Esophagus mucosa (tissue), 1 donor: ENCODE measurements at regions not wholly inside any gene's neighbourhood (a gene's known extent, or its start where the extent isn't known, plus 50 kb on each side); places are given as distances from the start of the nearest gene placed in this dataset.
"Not testable (repeated sequence)": the region's sequence is repeated elsewhere in the genome, so short reads cannot be mapped to it uniquely, and the experiment has no call there.

Experiments used
- ATAC-seq: fragments of 200-7000 bp; cut with Tn5 transposase; one replicate; pipeline ENCODE4 v1.9.1; 2020
- donor health status: DM: yes; HTN: yes; CAD: no.

GRCh38 chr13:33634546-33634982 is 183.4 kb upstream of the RFC3 start:
- ATAC-seq, result peak; percentile 25

GRCh38 chr13:33636243-33636642 is 181.7 kb upstream of the RFC3 start:
- no peak for ATAC-seq

- ATAC-seq, result no peak
Measured at GRCh38 chr13:33636955-33637670, 180.8 kb upstream of the RFC3 start.

GRCh38 chr13:33637978-33638743 is 179.8 kb upstream of the RFC3 start:
- peak; percentile 74 for ATAC-seq

GRCh38 chr13:33639158-33639557 is 178.8 kb upstream of the RFC3 start:
- ATAC-seq, result no peak

GRCh38 chr13:33639626-33640080 is 178.3 kb upstream of the RFC3 start:
- no peak for ATAC-seq

GRCh38 chr13:33640832-33641231 is 177.1 kb upstream of the RFC3 start:
- ATAC-seq, result no peak

GRCh38 chr13:33642374-33643065 is 175.4 kb upstream of the RFC3 start:
- no peak for ATAC-seq

- no peak for ATAC-seq
Measured at GRCh38 chr13:33644581-33645543, 173.1 kb upstream of the RFC3 start.

- ATAC-seq, result no peak
Measured at GRCh38 chr13:33645591-33646554, 172.1 kb upstream of the RFC3 start.

GRCh38 chr13:33649212-33649878 is 168.6 kb upstream of the RFC3 start:
- no peak for ATAC-seq

GRCh38 chr13:33651766-33652165 is 166.2 kb upstream of the RFC3 start:
- ATAC-seq, result no peak

- ATAC-seq, result no peak
Measured at GRCh38 chr13:33657274-33657673, 160.7 kb upstream of the RFC3 start.

- ATAC-seq, result no peak
Measured at GRCh38 chr13:33659466-33659865, 158.5 kb upstream of the RFC3 start.

GRCh38 chr13:33659894-33660293 is 158.1 kb upstream of the RFC3 start:
- no peak for ATAC-seq

GRCh38 chr13:33662392-33662791 is 155.6 kb upstream of the RFC3 start:
- ATAC-seq, result no peak

GRCh38 chr13:33665626-33666175 is 152.2 kb upstream of the RFC3 start:
- ATAC-seq, result no peak

GRCh38 chr13:33671560-33671959 is 146.4 kb upstream of the RFC3 start:
- ATAC-seq, result no peak

GRCh38 chr13:33672022-33672421 is 145.9 kb upstream of the RFC3 start:
- not testable (repeated sequence) for ATAC-seq
